B cell (primary cell): ENCODE measurements at regions not wholly inside any gene's neighbourhood (a gene's known extent, or its start where the extent isn't known, plus 50 kb on each side); places are given as distances from the start of the nearest gene placed in this dataset.

ENCODE experiments used
- ATAC-seq: fragments of 200-7000 bp; cut with Tn5 transposase; one replicate; pipeline ENCODE4 v1.10.0; 2021; ENCODE audit warnings: low read depth, mild to moderate bottlenecking, moderate number of reproducible peaks, moderate library complexity
- CTCF ChIA-PET: fragments of 350-600 bp; sonication (Branson Sonifier 250); formaldehyde crosslinking; loops from one replicate; lab custom pipeline; 2021; ENCODE audit warnings: antibody characterized with exemption, inconsistent platforms; lab: Charles Lee
- POLR2A ChIA-PET: fragments of 350-600 bp; sonication (Branson Sonifier 250); formaldehyde crosslinking; loops from one replicate; lab custom pipeline; 2021; ENCODE audit warnings: antibody characterized with exemption; lab: Charles Lee
- DNase-seq: peaks from one replicate; pipeline ENCODE4 v3.0.0; 2013
- H2AFZ ChIP-seq: 2 replicates; pipeline ENCODE4 v1.6.1; 2012; ENCODE audit warnings: mild to moderate bottlenecking, low read depth, low read length; ENCODE audit not compliant: insufficient read depth, poor library complexity, severe bottlenecking
- H3K27ac ChIP-seq, 2 donors: 1 replicate in 1 of 2; 2 replicates in 1 of 2; pipeline ENCODE4 v1.5.1; 2012 to 2013; ENCODE audit warnings: low read length in 2 of 2, mild to moderate bottlenecking in 2 of 2, moderate library complexity in 1 of 2
- H3K27me3 ChIP-seq, 4 experiments: fragments of 200-600 bp in 1 of 4; sonication (generic) in 1 of 4; replicated peaks in 1 of 4; 1 replicate in 2 of 4; 2 replicates in 2 of 4; pipeline versions ENCODE4 v1.6.1 to v1.7.0; 2013 to 2016; ENCODE audit warnings: low read length in 3 of 4, mild to moderate bottlenecking in 2 of 4, mixed read lengths in 1 of 4, moderate library complexity in 1 of 4; ENCODE audit not compliant: insufficient read depth in 4 of 4, control insufficient read depth in 3 of 4; ENCODE audit errors: control extremely low read depth in 1 of 4
- H3K36me3 ChIP-seq, 2 experiments: replicated peaks in 1 of 2; 1 replicate in 1 of 2; 2 replicates in 1 of 2; pipeline versions ENCODE4 v1.6.1 to v1.7.1; 2013; ENCODE audit warnings: low read length in 1 of 2; ENCODE audit not compliant: insufficient read depth in 2 of 2, control insufficient read depth in 1 of 2; ENCODE audit errors: control extremely low read depth in 1 of 2, extremely low read depth in 1 of 2
- H3K4me1 ChIP-seq, 2 donors: fragments of 200-600 bp in 1 of 2; sonication (generic) in 1 of 2; 1 replicate in 1 of 2; 2 replicates in 1 of 2; pipeline versions ENCODE4 v1.5.1 to v1.6.1; 2013 to 2017; ENCODE audit warnings: low read length in 2 of 2; ENCODE audit not compliant: control insufficient read depth in 2 of 2, insufficient read depth in 2 of 2
- H3K4me2 ChIP-seq: replicated peaks from 2 replicates; pipeline ENCODE3; 2012; ENCODE audit warnings: mild to moderate bottlenecking, low read depth, low read length; ENCODE audit not compliant: poor library complexity, severe bottlenecking
- H3K4me3 ChIP-seq, 5 experiments: fragments of 200-600 bp in 1 of 5; sonication (generic) in 1 of 5; 1 replicate in 3 of 5; 2 replicates in 2 of 5; pipeline versions ENCODE4 v1.5.1 to v1.7.0; 2011 to 2016; ENCODE audit warnings: low read length in 4 of 5, mild to moderate bottlenecking in 4 of 5, low read depth in 2 of 5, control low read depth in 1 of 5, moderate library complexity in 1 of 5; ENCODE audit not compliant: insufficient read depth in 1 of 5; ENCODE audit errors: control extremely low read depth in 1 of 5, extremely low read depth in 1 of 5
- H3K79me2 ChIP-seq: fragments of 200-600 bp; sonication (generic); one replicate; pipeline ENCODE4 v1.6.0; 2016; ENCODE audit warnings: low read length; ENCODE audit not compliant: control insufficient read depth, insufficient read depth
- H3K9ac ChIP-seq: fragments of 200-600 bp; sonication (generic); 2 replicates; pipeline ENCODE4 v1.6.1; 2017; ENCODE audit warnings: mild to moderate bottlenecking, low read length, moderate library complexity
- H3K9me3 ChIP-seq, 3 donors: one replicate each; pipeline versions ENCODE4 v1.6.1 to v1.7.1; 2013; ENCODE audit warnings: low read length in 2 of 3; ENCODE audit not compliant: control insufficient read depth in 2 of 3, insufficient read depth in 1 of 3; ENCODE audit errors: control extremely low read depth in 1 of 3
- H4K20me1 ChIP-seq: 2 replicates; pipeline ENCODE4 v1.6.0; 2012; ENCODE audit warnings: mild to moderate bottlenecking, low read length; ENCODE audit not compliant: insufficient read depth, control insufficient read depth, poor library complexity, severe bottlenecking
- H3K27ac Mint-ChIP-seq: one replicate; pipeline ENCODE4 v1.8.0; 2021; ENCODE audit warnings: mixed read lengths
- H3K27me3 Mint-ChIP-seq: one replicate; pipeline ENCODE4 v1.8.0; 2021; ENCODE audit warnings: mixed read lengths
- H3K4me1 Mint-ChIP-seq: one replicate; pipeline ENCODE4 v1.8.0; 2021; ENCODE audit warnings: mixed read lengths
- H3K4me3 Mint-ChIP-seq: one replicate; pipeline ENCODE4 v1.8.0; 2021; ENCODE audit warnings: mixed read lengths
- H3K9me3 Mint-ChIP-seq: one replicate; pipeline ENCODE4 v1.8.0; 2022; ENCODE audit warnings: mixed read lengths; ENCODE audit not compliant: insufficient read depth
- CTCF ChIP-seq: fragments of 200-600 bp; IDR thresholded peaks from one replicate; pipeline ENCODE4 v1.8.0; 2022; ENCODE audit warnings: antibody characterized with exemption, mild to moderate bottlenecking
- EZH2 ChIP-seq: IDR thresholded peaks from 2 replicates; pipeline ENCODE4 v1.6.1; 2012; ENCODE audit warnings: borderline replicate concordance, low read depth, mild to moderate bottlenecking, moderate library complexity, low read length; ENCODE audit not compliant: insufficient read depth, poor library complexity, severe bottlenecking
- WGBS: methylation state at CpG from one replicate; pipeline ENCODE4 v1.1.5; 2013; ENCODE audit warnings: missing lambda C conversion rate; ENCODE audit not compliant: insufficient coverage; 5-methylcytosine and 5-hydroxymethylcytosine counted together
- intact Hi-C: fragments of 100-400 bp; cut with micrococcal nuclease; formaldehyde crosslinking; loops from one replicate; pipeline ENCODE4 v1.10.0; 2022

GRCh38 chr12:124389138-124389724 is 94.3 kb downstream of the RFLNA start:
- no peak for TF ChIP-seq EZH2
- TF ChIP-seq CTCF = no peak
- ChIA-PET POLR2A (no interaction called here), CTCF (interaction anchor here (0.5 to 1.5 kb wide), 3 partner anchors 10 to 655 kb away, joined by 3 to 5 read pairs (median 5); no protein-coding TSS in a partner anchor)
- Mint-ChIP-seq H3K9me3 (no peaks in the 10 kb centered on the region), H3K27ac (no peak overlapping the region), H3K4me1 (peaks cover 39% of the 10 kb centered on the region), H3K27me3 (no peaks in the 10 kb centered on the region), H3K4me3 (peak overlapping the region; percentile 65)
- intact Hi-C loops = no loop called here
- peaks cover 90% of the 10 kb centered on the region for H4K20me1 ChIP-seq
- peaks cover 24% of the 10 kb centered on the region for H3K79me2 ChIP-seq
- no peak overlapping the region for H2AFZ ChIP-seq
- DNase-seq (peak; percentile 63), ATAC-seq (peak; percentile 39)
- no peak overlapping the region for H3K27ac ChIP-seq
- no peaks in the 10 kb centered on the region for H3K27me3 ChIP-seq
- peak overlapping the region; percentile 60 for H3K9ac ChIP-seq
- H3K4me1 ChIP-seq = peaks cover 39 to 49% of the 10 kb centered on the region in 2 donors
- WGBS = 20% methylated on average over 35 of the region's 39 CpGs
- peak overlapping the region; percentile 86 for H3K4me2 ChIP-seq
- H3K9me3 ChIP-seq = peaks cover 0 to 3% (median 0%) of the 10 kb centered on the region in 3 donors
- peak overlapping the region in 4 of 5 experiments; percentile 31 to 48 (median 41) for H3K4me3 ChIP-seq
- H3K36me3 ChIP-seq = peaks cover 0 to 25% of the 10 kb centered on the region in 2 experiments

GRCh38 chr12:124388679-124389137 is 93.8 kb downstream of the RFLNA start:
- H3K9me3 ChIP-seq = peaks cover 0 to 2% (median 0%) of the 10 kb centered on the region in 3 donors
- Mint-ChIP-seq H3K9me3 (no peaks in the 10 kb centered on the region), H3K27me3 (no peaks in the 10 kb centered on the region), H3K27ac (no peak overlapping the region), H3K4me1 (peaks cover 39% of the 10 kb centered on the region), H3K4me3 (peak overlapping the region; percentile 65)
- POLR2A ChIA-PET = no interaction called here
- peak overlapping the region in 4 of 5 experiments; percentile 31 to 48 (median 41) for H3K4me3 ChIP-seq
- ATAC-seq (no peak), DNase-seq (peak; percentile 51)
- WGBS = 6% methylated on average over 27 of the region's 39 CpGs
- H4K20me1 ChIP-seq = peaks cover 86% of the 10 kb centered on the region
- H3K36me3 ChIP-seq = peaks cover 0 to 21% of the 10 kb centered on the region in 2 experiments
- H3K27ac ChIP-seq = no peak overlapping the region
- no peak overlapping the region for H2AFZ ChIP-seq
- peak overlapping the region; percentile 60 for H3K9ac ChIP-seq
- peaks cover 29% of the 10 kb centered on the region for H3K79me2 ChIP-seq
- intact Hi-C loops = no loop called here
- CTCF ChIA-PET = interaction anchor here (1.0 to 1.5 kb wide), 2 partner anchors 11 to 383 kb away, joined by 3 to 5 read pairs; no protein-coding TSS in a partner anchor
- no peaks in the 10 kb centered on the region for H3K27me3 ChIP-seq
- peaks cover 39 to 49% of the 10 kb centered on the region in 2 donors for H3K4me1 ChIP-seq
- peak overlapping the region; percentile 86 for H3K4me2 ChIP-seq
- TF ChIP-seq CTCF = no peak
- no peak for TF ChIP-seq EZH2
